ENCODE measurements at regions not wholly inside any gene's neighbourhood (a gene's known extent, or its start where the extent isn't known, plus 50 kb on each side); places are given as distances from the start of the nearest gene placed in this dataset.

GRCh38 chr14:45308745-45309397 is 55.9 kb upstream of the MIS18BP1 start:
- Mint-ChIP-seq H3K27ac (no peak overlapping the region), H3K4me1 (no peaks in the 10 kb centered on the region), H3K9me3 (peaks cover 5 to 11% (median 7%) of the 10 kb centered on the region in 7 donors), H3K36me3 (no peaks in the 10 kb centered on the region), H3K4me3 (no peak overlapping the region), H3K27me3 (ENCODE audit: low read depth in 3 of 3) (peaks cover 0 to 6% (median 3%) of the 10 kb centered on the region in 3 donors)
- no peaks in the 10 kb centered on the region for H4K20me1 ChIP-seq (ENCODE audit: insufficient read depth, low read length)
- no peak overlapping the region for H3K27ac ChIP-seq (ENCODE audit: low read depth in 1 of 2, low read length in 2 of 2)
- H3K79me2 ChIP-seq (ENCODE audit: insufficient read depth, low read length): no peaks in the 10 kb centered on the region
- no peaks in the 10 kb centered on the region for H3K36me3 ChIP-seq (replicated peaks in 1 of 2; ENCODE audit: control insufficient read depth in 1 of 2, insufficient read depth in 2 of 2, low read length in 2 of 2)
- H3K4me1 ChIP-seq (ENCODE audit: control insufficient read depth in 1 of 2, insufficient read depth in 2 of 2, low read length in 2 of 2): no peaks in the 10 kb centered on the region
- WGBS (ENCODE audit: insufficient coverage): no CpG with 5 or more reads among the region's 1 CpG
- intact Hi-C loops (cut with micrococcal nuclease): no loop called here
- no peak overlapping the region for H3K9ac ChIP-seq (ENCODE audit: insufficient read depth, low read length, poor library complexity, severe bottlenecking)
- no peak overlapping the region for H2AFZ ChIP-seq (ENCODE audit: insufficient read depth, low read depth, low read length, poor library complexity, severe bottlenecking)
- no peak for TF ChIP-seq CTCF (IDR thresholded peaks at IDR 0.05)
- H3K4me3 ChIP-seq (replicated peaks in 1 of 3; ENCODE audit: low read depth in 2 of 3, low read length in 3 of 3): no peak overlapping the region
- no peaks in the 10 kb centered on the region for H3K27me3 ChIP-seq (ENCODE audit: control insufficient read depth in 2 of 2, insufficient read depth in 2 of 2, low read length in 2 of 2)
- no peak for DNase-seq
- H3K4me2 ChIP-seq (replicated peaks; ENCODE audit: extremely low read depth, low read length, poor library complexity, severe bottlenecking): no peak overlapping the region
- H3K9me3 ChIP-seq (replicated peaks in 1 of 2; ENCODE audit: control insufficient read depth in 1 of 2, insufficient read depth in 1 of 2, low read length in 2 of 2): peaks cover 12 to 13% of the 10 kb centered on the region in 2 donors

Data from CD14-positive monocyte (primary cell).